ENCODE measurements at regions not wholly inside any gene's neighbourhood (a gene's known extent, or its start where the extent isn't known, plus 50 kb on each side); places are given as distances from the start of the nearest gene placed in this dataset.

DNA sequence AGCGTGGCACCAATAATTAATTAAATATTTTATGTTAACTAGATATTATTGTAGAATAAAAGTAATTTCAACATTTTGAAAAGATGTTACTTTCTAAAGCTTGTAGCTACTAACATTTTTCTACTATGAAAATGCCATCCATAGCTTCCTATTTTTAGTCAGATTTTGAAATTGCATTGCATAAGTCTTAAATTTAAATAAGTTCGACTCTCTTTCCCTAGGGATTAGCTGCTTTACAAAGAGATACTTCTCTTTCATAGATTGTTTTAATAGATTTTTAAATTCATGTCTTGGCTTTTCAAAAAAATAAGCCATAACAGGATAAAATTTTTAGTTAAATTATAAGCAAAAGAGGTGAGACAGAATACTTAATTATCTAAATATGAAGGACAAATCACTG lies 1279.6 kb downstream of the KCNT2 start:
- Histone ChIP-seq H3K4me1 (ENCODE audit: control insufficient read depth, insufficient read depth, low read length) (peaks cover 3% of the 10 kb centered on the region), H3K36me3 (ENCODE audit: control insufficient read depth, insufficient read depth, low read length) (no peaks in the 10 kb centered on the region), H3K4me3 (ENCODE audit: low read length) (no peak overlapping the region), H3K27me3 (ENCODE audit: control insufficient read depth, insufficient read depth, low read length) (no peaks in the 10 kb centered on the region), H3K9ac (ENCODE audit: low read length) (no peak overlapping the region), H3K27ac (ENCODE audit: low read depth, low read length) (no peak overlapping the region)

DNA sequence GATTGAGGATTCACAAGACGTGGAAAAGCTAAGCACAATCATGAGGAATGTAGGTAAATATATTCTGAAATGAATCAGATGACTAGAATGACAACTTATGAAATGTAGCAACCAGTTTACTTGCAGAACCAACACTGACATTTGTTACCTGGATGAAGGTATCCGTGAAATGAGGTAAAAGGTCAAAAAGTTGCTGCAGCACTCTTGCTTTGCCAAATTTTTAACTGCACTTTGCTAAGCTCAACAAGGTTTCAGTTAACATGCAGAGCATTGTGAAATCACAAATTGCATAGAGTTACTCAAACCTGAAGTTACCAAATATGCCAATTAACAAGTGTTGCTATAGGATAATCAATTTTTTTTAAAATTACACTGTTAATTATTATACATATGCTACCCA lies 1280.1 kb downstream of the KCNT2 start:
- H3K27me3 ChIP-seq (ENCODE audit: control insufficient read depth, insufficient read depth, low read length) = no peaks in the 10 kb centered on the region
- no peak overlapping the region for H3K27ac ChIP-seq (ENCODE audit: low read depth, low read length)
- H3K4me3 ChIP-seq (ENCODE audit: low read length) = no peak overlapping the region
- H3K36me3 ChIP-seq (ENCODE audit: control insufficient read depth, insufficient read depth, low read length) = no peaks in the 10 kb centered on the region
- no peak overlapping the region for H3K9ac ChIP-seq (ENCODE audit: low read length)
- peaks cover 3% of the 10 kb centered on the region for H3K4me1 ChIP-seq (ENCODE audit: control insufficient read depth, insufficient read depth, low read length)

DNA sequence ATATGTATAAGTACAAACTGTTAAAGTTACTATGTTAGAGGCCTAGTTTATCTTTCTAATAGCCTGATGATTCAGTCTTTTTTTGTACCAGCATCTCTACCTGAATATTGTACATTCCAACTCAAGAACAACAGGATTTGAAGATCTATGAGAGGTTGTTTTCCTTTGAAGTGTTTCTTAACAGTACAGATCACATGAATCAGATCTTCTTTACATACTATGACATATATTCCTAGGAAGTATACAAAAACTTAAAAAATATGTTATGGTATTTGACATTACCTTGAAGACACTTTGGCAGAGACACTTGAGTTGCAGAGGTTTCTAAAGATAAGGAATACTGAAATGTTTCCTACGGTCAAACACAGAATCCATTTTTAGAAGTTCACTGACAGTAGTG lies 1280.9 kb downstream of the KCNT2 start:
- Histone ChIP-seq H3K9ac (ENCODE audit: low read length) (no peak overlapping the region), H3K4me3 (ENCODE audit: low read length) (no peak overlapping the region), H3K27ac (ENCODE audit: low read depth, low read length) (no peak overlapping the region), H3K4me1 (ENCODE audit: control insufficient read depth, insufficient read depth, low read length) (peaks cover 3% of the 10 kb centered on the region), H3K27me3 (ENCODE audit: control insufficient read depth, insufficient read depth, low read length) (no peaks in the 10 kb centered on the region), H3K36me3 (ENCODE audit: control insufficient read depth, insufficient read depth, low read length) (no peaks in the 10 kb centered on the region)

DNA sequence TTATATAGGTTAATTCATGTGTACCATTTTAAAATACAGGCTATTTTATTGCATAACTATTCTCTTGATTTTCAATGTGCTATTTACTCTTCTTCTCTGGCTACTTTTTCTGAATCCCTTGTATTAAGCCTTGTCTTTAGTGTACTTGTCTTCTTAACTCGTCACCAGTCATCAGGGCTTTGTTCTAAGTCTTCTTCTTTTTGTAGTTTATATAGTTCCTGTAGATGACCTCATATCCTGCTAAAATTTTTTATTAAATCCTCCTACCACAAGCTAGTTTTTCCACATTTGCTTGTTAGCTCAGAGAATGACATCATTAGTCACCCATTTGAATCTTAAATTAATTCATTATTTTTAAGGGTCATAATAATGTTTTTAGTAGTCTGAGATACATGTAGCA lies 1281.9 kb downstream of the KCNT2 start:
- H3K9ac ChIP-seq (ENCODE audit: low read length) = no peak overlapping the region
- no peaks in the 10 kb centered on the region for H3K36me3 ChIP-seq (ENCODE audit: control insufficient read depth, insufficient read depth, low read length)
- no peak overlapping the region for H3K27ac ChIP-seq (ENCODE audit: low read depth, low read length)
- no peaks in the 10 kb centered on the region for H3K27me3 ChIP-seq (ENCODE audit: control insufficient read depth, insufficient read depth, low read length)
- H3K4me3 ChIP-seq (ENCODE audit: low read length) = no peak overlapping the region
- H3K4me1 ChIP-seq (ENCODE audit: control insufficient read depth, insufficient read depth, low read length) = peaks cover 3% of the 10 kb centered on the region

DNA sequence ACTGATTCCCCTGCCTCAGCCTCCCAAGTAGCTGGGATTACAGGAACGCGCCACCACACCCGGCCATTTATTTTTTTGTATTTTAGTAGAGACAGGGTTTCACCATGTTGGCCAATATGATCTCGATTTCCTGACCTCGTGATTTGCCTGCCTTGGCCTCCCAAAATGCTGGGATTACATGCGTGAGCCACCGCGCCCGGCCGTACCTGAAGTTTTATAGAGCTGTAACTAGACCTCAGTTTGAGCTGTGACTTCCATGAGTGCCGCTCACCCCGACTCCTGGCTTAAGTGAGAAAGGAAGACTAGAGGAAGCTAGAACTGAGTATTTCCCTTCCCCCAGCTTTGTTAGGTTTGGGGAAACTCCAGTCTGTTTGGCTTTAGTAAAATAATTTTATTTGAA lies 1283.1 kb downstream of the KCNT2 start:
- Histone ChIP-seq H3K27me3 (ENCODE audit: control insufficient read depth, insufficient read depth, low read length) (no peaks in the 10 kb centered on the region), H3K9ac (ENCODE audit: low read length) (no peak overlapping the region), H3K4me1 (ENCODE audit: control insufficient read depth, insufficient read depth, low read length) (peaks cover 3% of the 10 kb centered on the region), H3K36me3 (ENCODE audit: control insufficient read depth, insufficient read depth, low read length) (no peaks in the 10 kb centered on the region), H3K27ac (ENCODE audit: low read depth, low read length) (no peak overlapping the region), H3K4me3 (ENCODE audit: low read length) (no peak overlapping the region)

DNA sequence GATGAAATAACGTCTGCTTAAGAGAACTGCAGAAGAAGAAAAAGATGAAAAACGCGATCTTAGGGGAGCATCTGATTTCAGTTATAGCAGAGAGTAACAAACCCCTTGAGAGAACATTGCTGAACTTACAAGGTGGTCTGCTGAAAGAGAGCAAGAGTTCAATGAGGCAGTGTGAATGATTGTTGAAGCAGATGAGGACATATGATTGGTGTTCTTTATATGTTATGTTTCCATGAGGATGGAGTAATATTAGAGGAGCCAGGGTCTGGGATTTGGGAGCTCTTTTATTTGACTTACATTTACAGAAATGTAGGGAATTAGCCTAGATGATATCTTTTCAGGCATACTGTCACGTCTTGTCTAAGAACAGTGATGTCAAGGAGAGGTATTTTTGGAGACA lies 1302.0 kb downstream of the KCNT2 start:
- Histone ChIP-seq H3K27me3 (ENCODE audit: control insufficient read depth, insufficient read depth, low read length) (no peaks in the 10 kb centered on the region), H3K4me3 (ENCODE audit: low read length) (no peak overlapping the region), H3K9ac (ENCODE audit: low read length) (no peak overlapping the region), H3K36me3 (ENCODE audit: control insufficient read depth, insufficient read depth, low read length) (no peaks in the 10 kb centered on the region), H3K27ac (ENCODE audit: low read depth, low read length) (no peak overlapping the region), H3K4me1 (ENCODE audit: control insufficient read depth, insufficient read depth, low read length) (no peaks in the 10 kb centered on the region)

DNA sequence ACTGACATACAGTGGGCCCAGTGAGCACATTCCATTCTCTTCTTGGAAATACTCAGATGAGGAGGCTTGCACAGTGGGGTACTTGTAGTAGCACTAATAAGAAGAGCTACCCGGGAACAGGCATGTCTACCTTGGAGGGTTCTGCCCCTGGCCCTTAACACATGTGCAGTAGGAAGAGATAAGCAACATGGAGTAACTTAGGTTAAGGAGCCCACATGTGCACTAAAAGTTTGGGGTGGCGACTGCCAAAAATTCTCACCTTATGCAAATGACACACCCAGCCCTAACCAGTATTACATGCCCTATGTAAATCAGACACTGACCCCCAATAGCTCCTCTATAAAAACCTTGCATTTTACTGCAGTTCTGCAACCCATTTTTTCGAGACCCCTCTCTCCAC lies 1313.3 kb downstream of the KCNT2 start:
- H3K9ac ChIP-seq (ENCODE audit: low read length) = no peak overlapping the region
- no peaks in the 10 kb centered on the region for H3K27me3 ChIP-seq (ENCODE audit: control insufficient read depth, insufficient read depth, low read length)
- no peak overlapping the region for H3K4me3 ChIP-seq (ENCODE audit: low read length)
- no peaks in the 10 kb centered on the region for H3K4me1 ChIP-seq (ENCODE audit: control insufficient read depth, insufficient read depth, low read length)
- H3K27ac ChIP-seq (ENCODE audit: low read depth, low read length) = no peak overlapping the region
- no peaks in the 10 kb centered on the region for H3K36me3 ChIP-seq (ENCODE audit: control insufficient read depth, insufficient read depth, low read length)

DNA sequence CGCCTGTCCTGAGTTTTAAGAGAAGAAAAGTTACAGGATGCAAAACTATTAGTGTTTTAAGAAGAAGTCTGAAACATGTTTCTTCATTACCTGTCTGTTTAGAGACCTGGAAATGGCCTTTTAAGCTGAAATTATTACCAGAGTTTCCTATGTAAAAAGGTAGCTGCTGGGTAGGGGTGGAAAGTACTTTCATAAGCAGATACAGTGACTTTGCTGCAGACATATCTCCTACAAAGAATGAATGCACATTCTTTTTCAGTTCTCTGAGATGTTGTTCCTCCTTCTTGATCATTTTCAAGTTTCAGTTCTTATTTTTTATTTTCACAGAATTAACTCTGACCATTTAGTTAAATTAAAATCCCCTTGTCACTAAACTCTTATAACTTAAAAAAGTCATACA lies 1329.6 kb downstream of the KCNT2 start:
- Histone ChIP-seq H3K36me3 (ENCODE audit: control insufficient read depth, insufficient read depth, low read length) (no peaks in the 10 kb centered on the region), H3K4me1 (ENCODE audit: control insufficient read depth, insufficient read depth, low read length) (no peaks in the 10 kb centered on the region), H3K27me3 (ENCODE audit: control insufficient read depth, insufficient read depth, low read length) (no peaks in the 10 kb centered on the region), H3K4me3 (ENCODE audit: low read length) (no peak overlapping the region), H3K9ac (ENCODE audit: low read length) (no peak overlapping the region), H3K27ac (ENCODE audit: low read depth, low read length) (no peak overlapping the region)

DNA sequence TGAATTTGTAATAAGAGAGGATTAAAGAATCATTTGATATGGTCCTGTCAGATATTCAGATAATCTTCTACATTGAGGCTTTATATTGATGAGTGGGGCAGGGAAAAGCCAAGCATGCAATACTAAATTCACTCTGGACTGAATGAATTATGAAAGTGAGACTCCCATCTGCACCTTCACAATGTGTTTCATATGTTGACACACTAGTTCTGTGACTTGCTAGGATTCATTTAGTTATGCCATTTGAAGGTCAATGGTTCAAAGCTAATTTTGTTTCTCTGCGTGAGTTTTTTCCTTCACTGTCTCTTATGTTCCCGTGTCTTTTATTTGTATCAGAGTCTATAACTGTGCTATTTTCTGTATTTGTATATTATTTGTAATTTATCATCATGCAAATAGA lies 1332.5 kb downstream of the KCNT2 start:
- H3K4me1 ChIP-seq (ENCODE audit: control insufficient read depth, insufficient read depth, low read length) = no peaks in the 10 kb centered on the region
- H3K36me3 ChIP-seq (ENCODE audit: control insufficient read depth, insufficient read depth, low read length) = no peaks in the 10 kb centered on the region
- no peaks in the 10 kb centered on the region for H3K27me3 ChIP-seq (ENCODE audit: control insufficient read depth, insufficient read depth, low read length)
- no peak overlapping the region for H3K4me3 ChIP-seq (ENCODE audit: low read length)
- H3K9ac ChIP-seq (ENCODE audit: low read length) = no peak overlapping the region
- no peak overlapping the region for H3K27ac ChIP-seq (ENCODE audit: low read depth, low read length)

DNA sequence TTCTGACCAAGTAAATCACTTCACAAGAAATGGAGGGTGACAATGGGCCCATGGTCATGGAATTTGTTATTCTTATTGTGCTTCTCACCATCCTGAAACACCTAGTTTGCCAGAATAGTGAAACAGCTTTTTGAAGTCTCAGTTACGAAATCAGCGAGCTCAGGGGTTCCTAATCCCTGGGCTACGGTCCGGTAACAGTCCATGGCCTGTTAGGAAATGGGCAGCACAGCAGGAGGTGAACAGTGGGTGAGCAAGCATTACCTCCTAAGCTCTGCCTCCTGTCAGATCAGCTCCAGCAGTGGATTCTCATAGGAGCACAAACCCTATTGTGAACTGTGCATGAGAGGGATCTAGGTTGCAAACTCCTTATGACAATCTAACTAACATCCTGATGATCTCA lies 1356.3 kb downstream of the KCNT2 start:
- Histone ChIP-seq H3K9ac (ENCODE audit: low read length) (no peak overlapping the region), H3K27me3 (ENCODE audit: control insufficient read depth, insufficient read depth, low read length) (no peaks in the 10 kb centered on the region), H3K27ac (ENCODE audit: low read depth, low read length) (no peak overlapping the region), H3K4me3 (ENCODE audit: low read length) (no peak overlapping the region), H3K4me1 (ENCODE audit: control insufficient read depth, insufficient read depth, low read length) (no peaks in the 10 kb centered on the region), H3K36me3 (ENCODE audit: control insufficient read depth, insufficient read depth, low read length) (no peaks in the 10 kb centered on the region)

DNA sequence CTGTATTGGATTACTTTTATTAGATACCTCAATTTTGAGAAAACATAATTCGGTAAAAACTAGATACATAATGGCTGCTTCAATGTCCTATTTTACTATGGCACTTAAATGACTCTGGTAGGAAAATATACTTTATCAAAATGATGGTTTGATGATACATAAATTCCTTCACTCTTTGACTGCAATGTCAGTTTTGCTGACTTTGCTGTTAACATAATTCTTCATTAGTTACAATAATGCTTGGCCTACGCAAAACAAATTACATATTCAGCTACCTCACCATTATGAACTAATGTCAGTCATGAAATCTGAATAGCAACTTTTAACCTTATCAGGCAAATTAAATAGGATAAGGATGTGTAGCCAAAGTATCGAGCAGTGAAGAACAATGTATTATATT lies 1364.7 kb downstream of the KCNT2 start:
- Histone ChIP-seq H3K27me3 (ENCODE audit: control insufficient read depth, insufficient read depth, low read length) (no peaks in the 10 kb centered on the region), H3K36me3 (ENCODE audit: control insufficient read depth, insufficient read depth, low read length) (no peaks in the 10 kb centered on the region), H3K27ac (ENCODE audit: low read depth, low read length) (no peak overlapping the region), H3K4me3 (ENCODE audit: low read length) (no peak overlapping the region), H3K4me1 (ENCODE audit: control insufficient read depth, insufficient read depth, low read length) (no peaks in the 10 kb centered on the region), H3K9ac (ENCODE audit: low read length) (no peak overlapping the region)

DNA sequence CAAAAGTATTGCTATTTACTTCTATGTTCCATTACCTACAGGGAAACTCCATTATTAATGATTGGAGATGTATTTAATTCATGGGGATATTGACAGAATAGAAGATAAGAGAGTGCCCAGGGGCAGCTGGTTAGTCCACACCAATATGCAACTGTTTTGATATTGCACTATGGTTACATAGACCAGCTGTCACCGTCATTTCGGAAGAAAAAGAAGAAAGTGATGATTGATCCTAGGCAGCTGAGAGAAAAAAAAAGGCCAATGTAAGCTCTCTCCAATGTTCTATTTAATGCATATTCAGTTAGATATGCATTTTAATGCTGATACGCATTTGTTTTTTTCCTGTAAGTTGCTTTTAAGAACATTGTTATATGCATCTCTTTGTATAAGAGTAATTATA lies 1367.2 kb downstream of the KCNT2 start:
- no peaks in the 10 kb centered on the region for H3K36me3 ChIP-seq (ENCODE audit: control insufficient read depth, insufficient read depth, low read length)
- H3K27ac ChIP-seq (ENCODE audit: low read depth, low read length) = no peak overlapping the region
- no peaks in the 10 kb centered on the region for H3K4me1 ChIP-seq (ENCODE audit: control insufficient read depth, insufficient read depth, low read length)
- H3K9ac ChIP-seq (ENCODE audit: low read length) = no peak overlapping the region
- no peaks in the 10 kb centered on the region for H3K27me3 ChIP-seq (ENCODE audit: control insufficient read depth, insufficient read depth, low read length)
- no peak overlapping the region for H3K4me3 ChIP-seq (ENCODE audit: low read length)

DNA sequence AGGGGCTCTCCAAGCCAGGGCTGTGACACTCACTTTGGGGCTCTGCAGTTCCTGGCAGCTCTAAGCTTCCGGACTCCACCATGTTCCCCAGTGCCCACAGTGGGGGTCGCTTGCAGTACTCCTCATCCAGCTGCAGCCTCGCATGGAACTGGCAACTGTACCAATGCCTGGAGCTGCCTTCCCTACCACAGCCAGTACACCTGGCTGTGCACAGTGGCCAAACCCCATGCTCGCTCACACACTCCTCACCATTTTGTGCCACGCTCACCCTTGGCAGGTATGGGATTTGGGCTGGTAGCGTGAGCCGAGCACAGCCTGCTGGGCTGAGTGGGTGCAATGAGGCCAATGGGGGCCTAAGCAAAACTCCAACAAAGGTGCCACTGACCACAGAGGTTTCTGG lies 1369.9 kb downstream of the KCNT2 start:
- no peak overlapping the region for H3K9ac ChIP-seq (ENCODE audit: low read length)
- no peaks in the 10 kb centered on the region for H3K27me3 ChIP-seq (ENCODE audit: control insufficient read depth, insufficient read depth, low read length)
- H3K4me3 ChIP-seq (ENCODE audit: low read length) = no peak overlapping the region
- no peak overlapping the region for H3K27ac ChIP-seq (ENCODE audit: low read depth, low read length)
- no peaks in the 10 kb centered on the region for H3K36me3 ChIP-seq (ENCODE audit: control insufficient read depth, insufficient read depth, low read length)
- no peaks in the 10 kb centered on the region for H3K4me1 ChIP-seq (ENCODE audit: control insufficient read depth, insufficient read depth, low read length)
